ENCODE measurements at regions not wholly inside any gene's neighbourhood (a gene's known extent, or its start where the extent isn't known, plus 50 kb on each side); places are given as distances from the start of the nearest gene placed in this dataset.

GRCh38 chrX:122504026-122504425 lies 680.1 kb upstream of the GRIA3 start:
- TF ChIP-seq, protein P1, sequence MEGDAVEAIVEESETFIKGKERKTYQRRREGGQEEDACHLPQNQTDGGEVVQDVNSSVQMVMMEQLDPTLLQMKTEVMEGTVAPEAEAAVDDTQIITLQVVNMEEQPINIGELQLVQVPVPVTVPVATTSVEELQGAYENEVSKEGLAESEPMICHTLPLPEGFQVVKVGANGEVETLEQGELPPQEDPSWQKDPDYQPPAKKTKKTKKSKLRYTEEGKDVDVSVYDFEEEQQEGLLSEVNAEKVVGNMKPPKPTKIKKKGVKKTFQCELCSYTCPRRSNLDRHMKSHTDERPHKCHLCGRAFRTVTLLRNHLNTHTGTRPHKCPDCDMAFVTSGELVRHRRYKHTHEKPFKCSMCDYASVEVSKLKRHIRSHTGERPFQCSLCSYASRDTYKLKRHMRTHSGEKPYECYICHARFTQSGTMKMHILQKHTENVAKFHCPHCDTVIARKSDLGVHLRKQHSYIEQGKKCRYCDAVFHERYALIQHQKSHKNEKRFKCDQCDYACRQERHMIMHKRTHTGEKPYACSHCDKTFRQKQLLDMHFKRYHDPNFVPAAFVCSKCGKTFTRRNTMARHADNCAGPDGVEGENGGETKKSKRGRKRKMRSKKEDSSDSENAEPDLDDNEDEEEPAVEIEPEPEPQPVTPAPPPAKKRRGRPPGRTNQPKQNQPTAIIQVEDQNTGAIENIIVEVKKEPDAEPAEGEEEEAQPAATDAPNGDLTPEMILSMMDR (conservative IDR thresholded peaks at IDR 0.05 in 1 of 2, IDR thresholded peaks at IDR 0.05 in 1 of 2; ENCODE audit: extremely low read depth in 1 of 2, insufficient read depth in 1 of 2, low read depth in 1 of 2, low read length in 2 of 2) = no peak
- TF ChIP-seq EZH2 (IDR thresholded peaks at IDR 0.05; ENCODE audit: borderline replicate concordance, low read length) = no peak

Measured in mammary epithelial cell (primary cell).